H1 (cell line): ENCODE measurements at regions not wholly inside any gene's neighbourhood (a gene's known extent, or its start where the extent isn't known, plus 50 kb on each side); places are given as distances from the start of the nearest gene placed in this dataset.

ENCODE experiments used
- CTCF ChIA-PET: fragments of 300-600 bp; sonication (Branson Sonifier 250); formaldehyde crosslinking; loops from one replicate; lab custom pipeline; 2021; ENCODE audit not compliant: partially characterized antibody; lab: Charles Lee
- POLR2A ChIA-PET: fragments of 300-600 bp; sonication (Branson Sonifier 250); formaldehyde crosslinking; loops from one replicate; lab custom pipeline; 2021; ENCODE audit warnings: inconsistent platforms; ENCODE audit not compliant: partially characterized antibody; lab: Charles Lee
- DNase-seq, 2 experiments: peaks; one replicate each; pipeline versions ENCODE4 v3.0.0 to v3.0.0-alpha.2; 2010 to 2022; ENCODE audit warnings: low spot score in 2 of 2, low read depth in 1 of 2, mixed read lengths in 1 of 2
- FAIRE-seq: peaks from 2 replicates; lab custom pipeline; 2011; peaks lifted over from hg19 to GRCh38; lab: Jason Lieb, UNC
- H2AFZ ChIP-seq: 2 replicates; pipeline ENCODE4 v1.8.1; 2012; ENCODE audit warnings: low read length, inconsistent platforms
- H2AK5ac ChIP-seq: 2 replicates; pipeline ENCODE4 v1.6.1; 2013; ENCODE audit warnings: low read depth, low read length
- H2BK120ac ChIP-seq: replicated peaks from 2 replicates; pipeline ENCODE3; 2013; ENCODE audit warnings: low read depth, low read length, inconsistent platforms
- H2BK12ac ChIP-seq: 2 replicates; pipeline ENCODE4 v1.6.1; 2013; ENCODE audit warnings: low read depth, low read length
- H2BK15ac ChIP-seq: 2 replicates; pipeline ENCODE4 v1.6.1; 2013; ENCODE audit warnings: low read length
- H2BK20ac ChIP-seq: 2 replicates; pipeline ENCODE4 v1.6.1; 2013; ENCODE audit warnings: low read length
- H2BK5ac ChIP-seq: 2 replicates; pipeline ENCODE4 v1.6.1; 2013; ENCODE audit warnings: low read depth, low read length
- H3K14ac ChIP-seq: 2 replicates; pipeline ENCODE4 v1.6.1; 2013; ENCODE audit warnings: inconsistent platforms; ENCODE audit not compliant: insufficient read length
- H3K18ac ChIP-seq: 2 replicates; pipeline ENCODE4 v1.6.1; 2013; ENCODE audit warnings: low read length; ENCODE audit errors: extremely low read depth
- H3K23ac ChIP-seq: 2 replicates; pipeline ENCODE4 v1.6.1; 2013; ENCODE audit warnings: inconsistent platforms; ENCODE audit not compliant: insufficient read length
- H3K23me2 ChIP-seq: 2 replicates; pipeline ENCODE4 v1.6.1; 2013; ENCODE audit warnings: low read depth, low read length
- H3K27ac ChIP-seq: 2 replicates; pipeline ENCODE4 v1.6.1; 2011; ENCODE audit warnings: low read depth, low read length, inconsistent platforms
- H3K27me3 ChIP-seq, 4 experiments: replicated peaks in 1 of 4; 1 replicate in 1 of 4; 2 replicates in 3 of 4; pipeline versions ENCODE4 v1.6.1 to v1.8.1; 2011 to 2013; ENCODE audit warnings: low read length in 3 of 4, mild to moderate bottlenecking in 3 of 4, inconsistent platforms in 2 of 4, mixed read lengths in 2 of 4, moderate library complexity in 1 of 4; ENCODE audit not compliant: control insufficient read depth in 3 of 4, insufficient read depth in 3 of 4; ENCODE audit errors: extremely low read depth in 1 of 4
- H3K36me3 ChIP-seq, 4 experiments: 2 replicates each; pipeline versions ENCODE4 v1.6.1 to v1.8.1; 2011 to 2013; ENCODE audit warnings: mild to moderate bottlenecking in 4 of 4, low read length in 3 of 4, moderate library complexity in 2 of 4, control low read depth in 1 of 4, inconsistent platforms in 1 of 4; ENCODE audit not compliant: insufficient read depth in 4 of 4, control insufficient read depth in 2 of 4
- H3K4ac ChIP-seq: replicated peaks from 2 replicates; pipeline ENCODE3; 2013; ENCODE audit warnings: low read length, low read depth, mixed read lengths, inconsistent platforms; ENCODE audit not compliant: insufficient read length
- H3K4me1 ChIP-seq, 4 experiments: replicated peaks in 1 of 4; 1 replicate in 1 of 4; 2 replicates in 3 of 4; pipeline versions ENCODE4 v1.6.1 to v1.8.1; 2011 to 2013; ENCODE audit warnings: low read length in 3 of 4, inconsistent platforms in 2 of 4, mixed read lengths in 1 of 4; ENCODE audit not compliant: insufficient read depth in 4 of 4, control insufficient read depth in 3 of 4
- H3K4me2 ChIP-seq, 2 experiments: 2 replicates each; pipeline versions ENCODE4 v1.6.1 to v1.8.1; 2011 to 2013; ENCODE audit warnings: low read depth in 2 of 2, low read length in 2 of 2, control low read depth in 1 of 2, inconsistent platforms in 1 of 2, mild to moderate bottlenecking in 1 of 2; ENCODE audit not compliant: insufficient read depth in 1 of 2
- H3K4me3 ChIP-seq, 4 experiments: fragments of 200-600, 300-600 bp in 1 of 4; sonication (generic), shearing (Covaris generic), sonication (Bioruptor Twin) in 1 of 4; 2 replicates each; pipeline versions ENCODE4 v1.5.1 to v1.8.1; 2011 to 2016; ENCODE audit warnings: low read length in 4 of 4, low read depth in 3 of 4, control low read depth in 2 of 4, inconsistent platforms in 2 of 4, mild to moderate bottlenecking in 2 of 4, mixed read lengths in 1 of 4, moderate library complexity in 1 of 4; ENCODE audit not compliant: insufficient read depth in 2 of 4; ENCODE audit errors: extremely low read depth in 1 of 4
- H3K56ac ChIP-seq: replicated peaks from 2 replicates; pipeline ENCODE3; 2013; ENCODE audit warnings: low read depth, mild to moderate bottlenecking, mixed read lengths, low read length, inconsistent platforms; ENCODE audit not compliant: insufficient read length
- H3K79me1 ChIP-seq: 2 replicates; pipeline ENCODE4 v1.6.1; 2013; ENCODE audit warnings: low read depth, low read length, control low read depth
- H3K79me2 ChIP-seq, 2 experiments: 2 replicates each; pipeline versions ENCODE4 v1.6.1 to v1.8.1; 2012 to 2013; ENCODE audit warnings: low read length in 2 of 2, mild to moderate bottlenecking in 2 of 2, inconsistent platforms in 1 of 2; ENCODE audit not compliant: insufficient read depth in 2 of 2, control insufficient read depth in 1 of 2
- H3K9ac ChIP-seq, 4 experiments: replicated peaks in 1 of 4; 1 replicate in 1 of 4; 2 replicates in 3 of 4; pipeline versions ENCODE4 v1.6.1 to v1.8.1; 2011 to 2013; ENCODE audit warnings: low read depth in 3 of 4, low read length in 3 of 4, control low read depth in 2 of 4, mild to moderate bottlenecking in 2 of 4, moderate library complexity in 2 of 4, inconsistent platforms in 1 of 4; ENCODE audit errors: extremely low read depth in 1 of 4
- H3K9me3 ChIP-seq, 2 experiments: 2 replicates each; pipeline versions ENCODE4 v1.6.1 to v1.8.1; 2012 to 2013; ENCODE audit warnings: mild to moderate bottlenecking in 2 of 2, moderate library complexity in 2 of 2, control low read depth in 1 of 2, inconsistent platforms in 1 of 2, low read depth in 1 of 2, low read length in 1 of 2, mixed read lengths in 1 of 2; ENCODE audit not compliant: insufficient read depth in 2 of 2
- H4K20me1 ChIP-seq, 2 experiments: replicated peaks in 1 of 2; 2 replicates each; pipeline versions ENCODE3 to v1.8.1; 2011 to 2013; ENCODE audit warnings: inconsistent platforms in 2 of 2, low read length in 2 of 2, mild to moderate bottlenecking in 1 of 2; ENCODE audit not compliant: insufficient read depth in 2 of 2, control insufficient read depth in 1 of 2
- H4K5ac ChIP-seq: 2 replicates; pipeline ENCODE4 v1.6.1; 2013; ENCODE audit warnings: low read length, low read depth, mixed read lengths, inconsistent platforms; ENCODE audit not compliant: insufficient read length
- H4K8ac ChIP-seq: 2 replicates; pipeline ENCODE4 v1.8.0; 2013; ENCODE audit warnings: mild to moderate bottlenecking, moderate library complexity, low read length, inconsistent platforms; ENCODE audit not compliant: insufficient read depth; ENCODE audit errors: extremely low read depth
- H4K91ac ChIP-seq: replicated peaks from 2 replicates; pipeline ENCODE3; 2013; ENCODE audit warnings: low read length, mixed read lengths, inconsistent platforms; ENCODE audit not compliant: insufficient read length
- EGR1 ChIP-seq: IDR thresholded peaks from 2 replicates; pipeline ENCODE4 v1.6.1; 2011; ENCODE audit warnings: low read depth, low read length, borderline replicate concordance
- JUN ChIP-seq: IDR thresholded peaks from 2 replicates; pipeline ENCODE4 v1.6.1; 2011; ENCODE audit warnings: low read depth, mild to moderate bottlenecking, improper control_type of control experiment, low read length
- SP1 ChIP-seq: IDR thresholded peaks from 2 replicates; pipeline ENCODE4 v1.6.1; 2011; ENCODE audit warnings: low read depth, low read length
- WGBS, 2 experiments: shearing (Covaris generic) in 1 of 2; methylation state at CpG; one replicate each; pipeline versions ENCODE4 v1.1.6 to v1.1.7; 2013 to 2015; ENCODE audit warnings: low lambda C conversion rate in 2 of 2, mixed read lengths in 2 of 2, inconsistent platforms in 1 of 2, low coverage in 1 of 2, missing lambda C conversion rate in 1 of 2; ENCODE audit not compliant: insufficient replicate concordance in 2 of 2, insufficient coverage in 1 of 2, insufficient read length in 1 of 2; ENCODE audit errors: extremely low coverage in 1 of 2, missing lambda C conversion rate in 1 of 2; 5-methylcytosine and 5-hydroxymethylcytosine counted together

GRCh38 chr4:189022440-189023035, 883.3 kb downstream of the TRIML1 start:
- no peak overlapping the region for H3K14ac ChIP-seq
- no peak overlapping the region for H2BK5ac ChIP-seq
- no peak overlapping the region for H3K18ac ChIP-seq
- H3K4me2 ChIP-seq = no peak overlapping the region
- H2BK15ac ChIP-seq = no peak overlapping the region
- H3K9me3 ChIP-seq = no peaks in the 10 kb centered on the region
- H2BK12ac ChIP-seq = no peak overlapping the region
- no peak overlapping the region for H4K5ac ChIP-seq
- CTCF ChIA-PET = interaction anchor here (0.6 to 1.8 kb wide), 8 partner anchors 12 to 903 kb away, joined by 3 to 5 read pairs (median 4); no protein-coding TSS in a partner anchor
- H2BK20ac ChIP-seq = 0 out of 2 replicates have a peak overlapping the region, but pooled peaks have one; percentile 73
- H3K36me3 ChIP-seq = no peaks in the 10 kb centered on the region
- H3K23ac ChIP-seq = no peak overlapping the region
- no peak for TF ChIP-seq EGR1
- no peak for TF ChIP-seq JUN
- no peak for TF ChIP-seq SP1
- TF ChIP-seq, all 59 proteins: peak for 0
- Histone ChIP-seq H3K4ac (no peak overlapping the region), H3K23me2 (no peaks in the 10 kb centered on the region), H3K4me1 (no peaks in the 10 kb centered on the region), H3K4me3 (no peak overlapping the region), H3K27me3 (no peaks in the 10 kb centered on the region), H3K56ac (no peak overlapping the region), H2BK120ac (peak overlapping the region; percentile 31), H2AK5ac (no peak overlapping the region), H4K91ac (no peak overlapping the region), H4K8ac (no peak overlapping the region), H3K9ac (no peak overlapping the region), H3K79me1 (no peaks in the 10 kb centered on the region), H2AFZ (peak overlapping the region; percentile 13; the same call in 1 of the 2 replicates), H4K20me1 (no peaks in the 10 kb centered on the region), H3K79me2 (no peaks in the 10 kb centered on the region), H3K27ac (no peak overlapping the region)
- FAIRE-seq = no peak
- 93% methylated on average over 4 of the region's 4 CpGs; no CpG with 5 or more reads in 1 of the 2 experiments for WGBS, 2 experiments
- DNase-seq = no peak
- POLR2A ChIA-PET = interaction anchor here (0.9 kb wide), 1 partner anchor 9 kb away, joined by 3 read pairs; no protein-coding TSS in a partner anchor
